ENCODE measurements at regions not wholly inside any gene's neighbourhood (a gene's known extent, or its start where the extent isn't known, plus 50 kb on each side); places are given as distances from the start of the nearest gene placed in this dataset.

DNA sequence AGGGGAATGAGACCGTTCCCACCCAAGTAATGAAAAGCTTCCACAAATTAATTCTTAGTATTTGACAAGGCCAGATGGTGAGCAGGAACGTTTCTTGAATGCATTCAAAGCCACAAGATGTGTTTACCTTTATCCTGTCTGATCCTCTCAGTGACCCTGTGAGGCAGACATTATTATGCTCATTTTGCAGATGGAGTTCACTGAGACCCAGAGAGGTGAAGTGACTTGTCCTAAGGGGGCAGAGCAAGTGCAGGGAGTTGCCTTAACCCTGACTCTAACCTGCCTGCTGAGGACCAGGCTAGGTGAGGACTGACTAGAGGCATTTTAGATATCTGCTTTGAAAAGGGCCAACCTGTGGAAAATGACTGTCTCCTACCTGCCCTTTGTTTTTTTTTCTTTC lies 156.7 kb downstream of the HAPSTR1 start:
- TF ChIP-seq, protein P1, sequence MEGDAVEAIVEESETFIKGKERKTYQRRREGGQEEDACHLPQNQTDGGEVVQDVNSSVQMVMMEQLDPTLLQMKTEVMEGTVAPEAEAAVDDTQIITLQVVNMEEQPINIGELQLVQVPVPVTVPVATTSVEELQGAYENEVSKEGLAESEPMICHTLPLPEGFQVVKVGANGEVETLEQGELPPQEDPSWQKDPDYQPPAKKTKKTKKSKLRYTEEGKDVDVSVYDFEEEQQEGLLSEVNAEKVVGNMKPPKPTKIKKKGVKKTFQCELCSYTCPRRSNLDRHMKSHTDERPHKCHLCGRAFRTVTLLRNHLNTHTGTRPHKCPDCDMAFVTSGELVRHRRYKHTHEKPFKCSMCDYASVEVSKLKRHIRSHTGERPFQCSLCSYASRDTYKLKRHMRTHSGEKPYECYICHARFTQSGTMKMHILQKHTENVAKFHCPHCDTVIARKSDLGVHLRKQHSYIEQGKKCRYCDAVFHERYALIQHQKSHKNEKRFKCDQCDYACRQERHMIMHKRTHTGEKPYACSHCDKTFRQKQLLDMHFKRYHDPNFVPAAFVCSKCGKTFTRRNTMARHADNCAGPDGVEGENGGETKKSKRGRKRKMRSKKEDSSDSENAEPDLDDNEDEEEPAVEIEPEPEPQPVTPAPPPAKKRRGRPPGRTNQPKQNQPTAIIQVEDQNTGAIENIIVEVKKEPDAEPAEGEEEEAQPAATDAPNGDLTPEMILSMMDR (IDR thresholded peaks at IDR 0.05) = no peak
- no peak for TF ChIP-seq EP300 (IDR thresholded peaks at IDR 0.05)
- no peak for TF ChIP-seq POLR2AphosphoS5 (IDR thresholded peaks at IDR 0.05)
- TF ChIP-seq POLR2A (IDR thresholded peaks at IDR 0.05; ENCODE audit: low read depth) = no peak
- H3K9me3 ChIP-seq = no peaks in the 10 kb centered on the region
- DNase-seq (ENCODE audit: extremely low spot score) = no peak
- no peaks in the 10 kb centered on the region for H3K27me3 ChIP-seq
- H3K4me3 ChIP-seq = no peak overlapping the region
- H3K27ac ChIP-seq (replicated peaks in 1 of 4) = no peak overlapping the region
- 21% methylated on average over 2 of the region's 2 CpGs for WGBS
- no peaks in the 10 kb centered on the region for H3K4me1 ChIP-seq
- no peaks in the 10 kb centered on the region for H3K36me3 ChIP-seq
- intact Hi-C loops (cut with DNase I) = no loop called here

DNA sequence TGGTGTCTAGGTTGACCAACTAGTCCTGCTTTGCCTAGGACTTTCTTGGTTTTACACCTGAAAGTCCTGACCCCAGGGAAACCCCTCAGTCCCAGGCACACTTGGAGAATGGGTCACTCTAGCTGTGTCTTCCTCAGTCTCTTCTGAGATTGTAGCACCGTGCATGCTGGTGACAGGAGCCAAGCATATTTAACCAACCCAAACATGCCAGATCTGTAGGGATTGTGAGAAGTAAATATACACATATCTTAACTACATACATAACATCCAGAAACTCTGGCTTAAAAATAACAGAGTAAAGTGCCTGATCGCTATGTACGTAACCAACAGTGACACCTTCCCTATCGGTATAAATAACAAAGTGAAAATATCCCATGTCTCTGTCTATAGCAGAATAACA lies 158.1 kb downstream of the HAPSTR1 start:
- no peak for TF ChIP-seq POLR2AphosphoS5 (IDR thresholded peaks at IDR 0.05)
- TF ChIP-seq, protein P1 (IDR thresholded peaks at IDR 0.05) = no peak
- no peak for TF ChIP-seq EP300 (IDR thresholded peaks at IDR 0.05)
- TF ChIP-seq POLR2A (IDR thresholded peaks at IDR 0.05; ENCODE audit: low read depth) = no peak
- WGBS = 81% methylated on average over 4 of the region's 4 CpGs
- Histone ChIP-seq H3K9me3 (no peaks in the 10 kb centered on the region), H3K36me3 (no peaks in the 10 kb centered on the region), H3K27me3 (peaks cover 0 to 12% (median 0%) of the 10 kb centered on the region in 4 donors), H3K4me1 (no peaks in the 10 kb centered on the region), H3K4me3 (no peak overlapping the region), H3K27ac (replicated peaks in 1 of 4) (no peak overlapping the region)
- intact Hi-C loops (cut with DNase I) = no loop called here
- DNase-seq (ENCODE audit: extremely low spot score) = no peak

DNA sequence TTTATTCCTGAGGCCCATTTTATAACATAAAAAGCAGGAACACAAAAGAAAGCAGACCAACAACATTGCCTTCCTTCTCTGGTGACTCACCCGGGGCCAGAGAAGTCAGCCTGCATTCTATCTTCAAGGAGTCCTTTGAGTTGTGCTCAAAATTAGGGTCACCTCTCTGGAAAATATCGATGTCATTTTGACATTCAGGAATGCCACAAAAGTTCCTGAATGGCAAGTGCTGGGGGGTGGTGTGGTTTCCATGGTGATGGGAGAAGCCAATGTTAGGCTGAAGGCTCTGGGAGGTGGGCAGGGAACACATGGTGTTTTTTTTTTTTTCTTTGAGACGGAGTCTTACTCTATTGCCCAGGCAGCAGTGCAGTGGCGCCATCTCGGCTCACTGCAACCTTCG lies 159.6 kb downstream of the HAPSTR1 start:
- Histone ChIP-seq H3K9me3 (no peaks in the 10 kb centered on the region), H3K27ac (replicated peaks in 1 of 4) (no peak overlapping the region), H3K27me3 (peaks cover 0 to 18% (median 0%) of the 10 kb centered on the region in 4 donors), H3K36me3 (no peaks in the 10 kb centered on the region), H3K4me3 (no peak overlapping the region), H3K4me1 (no peaks in the 10 kb centered on the region)
- intact Hi-C loops (cut with DNase I) = no loop called here
- no peak for TF ChIP-seq EP300 (IDR thresholded peaks at IDR 0.05)
- TF ChIP-seq POLR2AphosphoS5 (IDR thresholded peaks at IDR 0.05) = no peak
- TF ChIP-seq, protein P1 (IDR thresholded peaks at IDR 0.05) = no peak
- TF ChIP-seq POLR2A (IDR thresholded peaks at IDR 0.05; ENCODE audit: low read depth) = no peak
- 94% methylated on average over 6 of the region's 6 CpGs for WGBS
- no peak for DNase-seq (ENCODE audit: extremely low spot score)

DNA sequence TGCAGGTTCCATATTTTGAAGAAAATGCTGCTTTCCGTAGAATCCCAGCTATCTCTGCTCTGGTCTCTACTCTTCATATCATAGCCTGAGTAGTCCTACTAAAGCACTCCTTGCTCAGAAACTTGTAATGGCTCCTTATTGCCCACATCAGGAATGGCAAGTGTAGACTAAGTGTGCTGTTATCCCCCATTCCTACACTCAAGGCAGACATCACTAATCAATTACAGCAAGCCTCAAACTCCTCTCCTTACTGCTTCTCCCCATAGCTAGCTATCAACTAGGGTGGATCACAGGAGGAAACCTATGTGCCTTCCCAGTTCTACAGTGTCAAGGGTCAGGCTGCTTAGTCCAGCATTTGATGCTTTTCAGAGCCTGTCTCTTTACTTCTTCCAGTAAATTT lies 163.4 kb downstream of the HAPSTR1 start:
- no peaks in the 10 kb centered on the region for H3K9me3 ChIP-seq
- peaks cover 0 to 34% (median 0%) of the 10 kb centered on the region in 4 donors for H3K27me3 ChIP-seq
- intact Hi-C loops (cut with DNase I) = no loop called here

More for the DNA sequence above, 163.4 kb downstream of the HAPSTR1 start:
- WGBS = 0% methylated on average over 1 of the region's 1 CpG
- no peak for TF ChIP-seq POLR2A (IDR thresholded peaks at IDR 0.05; ENCODE audit: low read depth)
- TF ChIP-seq, protein P1 (IDR thresholded peaks at IDR 0.05) = no peak
- TF ChIP-seq EP300 (IDR thresholded peaks at IDR 0.05) = no peak
- no peak for TF ChIP-seq POLR2AphosphoS5 (IDR thresholded peaks at IDR 0.05)
- Histone ChIP-seq H3K27ac (replicated peaks in 1 of 4) (no peak overlapping the region), H3K4me1 (no peaks in the 10 kb centered on the region), H3K36me3 (no peaks in the 10 kb centered on the region), H3K4me3 (no peak overlapping the region)
- no peak for DNase-seq (ENCODE audit: extremely low spot score)
